ENCODE measurements at regions not wholly inside any gene's neighbourhood (a gene's known extent, or its start where the extent isn't known, plus 50 kb on each side); places are given as distances from the start of the nearest gene placed in this dataset.

GRCh38 chr5:33242277-33242676 is 198.5 kb upstream of the TARS1 start:
- Mint-ChIP-seq H3K4me1 (ENCODE audit: low read depth, unreplicated experiment) (no peaks in the 10 kb centered on the region), H3K4me3 (ENCODE audit: low read depth, unreplicated experiment) (no peak overlapping the region), H3K9me3 (ENCODE audit: low read depth, unreplicated experiment) (no peaks in the 10 kb centered on the region), H3K27me3 (ENCODE audit: unreplicated experiment) (no peaks in the 10 kb centered on the region), H3K36me3 (ENCODE audit: insufficient read depth, unreplicated experiment) (no peaks in the 10 kb centered on the region), H3K27ac (ENCODE audit: unreplicated experiment) (no peak overlapping the region)
- DNase-seq = no peak
- intact Hi-C loops (cut with micrococcal nuclease; ENCODE audit: unreplicated experiment) = no loop called here
- TF ChIP-seq, protein P1, sequence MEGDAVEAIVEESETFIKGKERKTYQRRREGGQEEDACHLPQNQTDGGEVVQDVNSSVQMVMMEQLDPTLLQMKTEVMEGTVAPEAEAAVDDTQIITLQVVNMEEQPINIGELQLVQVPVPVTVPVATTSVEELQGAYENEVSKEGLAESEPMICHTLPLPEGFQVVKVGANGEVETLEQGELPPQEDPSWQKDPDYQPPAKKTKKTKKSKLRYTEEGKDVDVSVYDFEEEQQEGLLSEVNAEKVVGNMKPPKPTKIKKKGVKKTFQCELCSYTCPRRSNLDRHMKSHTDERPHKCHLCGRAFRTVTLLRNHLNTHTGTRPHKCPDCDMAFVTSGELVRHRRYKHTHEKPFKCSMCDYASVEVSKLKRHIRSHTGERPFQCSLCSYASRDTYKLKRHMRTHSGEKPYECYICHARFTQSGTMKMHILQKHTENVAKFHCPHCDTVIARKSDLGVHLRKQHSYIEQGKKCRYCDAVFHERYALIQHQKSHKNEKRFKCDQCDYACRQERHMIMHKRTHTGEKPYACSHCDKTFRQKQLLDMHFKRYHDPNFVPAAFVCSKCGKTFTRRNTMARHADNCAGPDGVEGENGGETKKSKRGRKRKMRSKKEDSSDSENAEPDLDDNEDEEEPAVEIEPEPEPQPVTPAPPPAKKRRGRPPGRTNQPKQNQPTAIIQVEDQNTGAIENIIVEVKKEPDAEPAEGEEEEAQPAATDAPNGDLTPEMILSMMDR (IDR thresholded peaks at IDR 0.05; ENCODE audit: unreplicated experiment) = no peak
- BruUV-seq (replicated peaks) = no TSS peak
- CTCF ChIA-PET = no interaction called here

GRCh38 chr5:33244441-33245150 is 196.2 kb upstream of the TARS1 start:
- no peaks in the 10 kb centered on the region for H3K36me3 Mint-ChIP-seq (ENCODE audit: insufficient read depth, unreplicated experiment)
- no peaks in the 10 kb centered on the region for H3K4me1 Mint-ChIP-seq (ENCODE audit: low read depth, unreplicated experiment)
- H3K27me3 Mint-ChIP-seq (ENCODE audit: unreplicated experiment) = no peaks in the 10 kb centered on the region
- no peak overlapping the region for H3K4me3 Mint-ChIP-seq (ENCODE audit: low read depth, unreplicated experiment)
- TF ChIP-seq, protein P1 (IDR thresholded peaks at IDR 0.05; ENCODE audit: unreplicated experiment) = no peak
- no peaks in the 10 kb centered on the region for H3K9me3 Mint-ChIP-seq (ENCODE audit: low read depth, unreplicated experiment)
- no peak overlapping the region for H3K27ac Mint-ChIP-seq (ENCODE audit: unreplicated experiment)
- BruUV-seq (replicated peaks) = no TSS peak
- intact Hi-C loops (cut with micrococcal nuclease; ENCODE audit: unreplicated experiment) = no loop called here
- DNase-seq = no peak
- CTCF ChIA-PET = no interaction called here

DNA sequence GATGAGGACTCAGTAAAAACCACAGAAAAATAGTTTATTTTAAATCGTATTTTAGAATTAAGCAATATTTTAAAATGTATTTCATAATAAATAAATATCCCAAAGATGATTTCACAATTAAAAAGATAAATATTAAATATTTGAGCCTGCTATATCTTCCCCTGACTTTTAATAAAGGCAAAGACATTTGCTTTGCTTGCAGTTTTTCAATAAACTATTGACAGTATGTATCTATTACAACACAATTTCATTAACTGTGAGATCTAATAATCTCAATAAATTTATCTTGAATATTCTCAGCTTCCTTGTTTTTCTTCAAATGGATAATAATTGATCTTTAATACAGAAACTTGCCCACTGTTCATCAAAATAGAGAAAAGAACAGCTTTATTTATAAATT is 186.2 kb upstream of the TARS1 start:
- H3K4me3 Mint-ChIP-seq (ENCODE audit: low read depth, unreplicated experiment) = no peak overlapping the region
- no peak overlapping the region for H3K27ac Mint-ChIP-seq (ENCODE audit: unreplicated experiment)
- DNase-seq = no peak
- TF ChIP-seq, protein P1 (IDR thresholded peaks at IDR 0.05; ENCODE audit: unreplicated experiment) = no peak
- H3K4me1 Mint-ChIP-seq (ENCODE audit: low read depth, unreplicated experiment) = no peaks in the 10 kb centered on the region
- H3K9me3 Mint-ChIP-seq (ENCODE audit: low read depth, unreplicated experiment) = no peaks in the 10 kb centered on the region
- H3K36me3 Mint-ChIP-seq (ENCODE audit: insufficient read depth, unreplicated experiment) = no peaks in the 10 kb centered on the region
- no TSS peak for BruUV-seq (replicated peaks)
- H3K27me3 Mint-ChIP-seq (ENCODE audit: unreplicated experiment) = no peaks in the 10 kb centered on the region
- intact Hi-C loops (cut with micrococcal nuclease; ENCODE audit: unreplicated experiment) = no loop called here
- CTCF ChIA-PET = no interaction called here

DNA sequence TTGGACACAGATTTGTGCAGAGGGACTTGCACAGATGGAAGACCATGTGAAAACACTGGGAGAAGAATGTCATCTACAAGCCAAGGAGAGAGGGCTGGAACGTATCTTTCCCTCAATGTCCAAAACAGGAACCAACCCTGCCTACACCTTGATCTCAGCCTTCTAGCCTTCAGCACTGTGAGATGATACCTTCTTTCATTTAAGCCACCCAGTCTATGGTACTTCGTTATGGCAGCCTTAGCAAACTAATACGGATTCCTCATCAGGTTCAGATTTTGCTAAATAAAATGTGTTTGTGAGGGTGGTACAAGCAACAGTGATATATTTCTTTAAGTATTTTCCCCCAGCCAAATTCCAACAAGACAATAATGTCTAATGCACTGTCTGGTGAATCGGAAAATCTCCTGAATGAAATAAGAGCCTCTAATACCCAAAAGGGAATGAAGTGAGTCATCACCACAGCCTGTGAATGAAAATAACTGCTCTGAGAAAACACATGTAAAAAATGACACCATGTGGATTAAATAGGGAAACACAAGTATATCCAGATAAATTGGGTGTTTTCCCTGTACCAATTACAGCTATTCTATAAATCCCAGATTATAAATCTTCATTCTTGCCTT is 182.8 kb upstream of the TARS1 start:
- Mint-ChIP-seq H3K36me3 (ENCODE audit: insufficient read depth, unreplicated experiment) (no peaks in the 10 kb centered on the region), H3K4me3 (ENCODE audit: low read depth, unreplicated experiment) (no peak overlapping the region), H3K27me3 (ENCODE audit: unreplicated experiment) (no peaks in the 10 kb centered on the region), H3K27ac (ENCODE audit: unreplicated experiment) (no peak overlapping the region), H3K4me1 (ENCODE audit: low read depth, unreplicated experiment) (no peaks in the 10 kb centered on the region), H3K9me3 (ENCODE audit: low read depth, unreplicated experiment) (no peaks in the 10 kb centered on the region)
- CTCF ChIA-PET = no interaction called here
- intact Hi-C loops (cut with micrococcal nuclease; ENCODE audit: unreplicated experiment) = no loop called here
- BruUV-seq (replicated peaks) = no TSS peak
- DNase-seq = no peak
- TF ChIP-seq, protein P1 (IDR thresholded peaks at IDR 0.05; ENCODE audit: unreplicated experiment) = no peak
